ENCODE measurements at regions not wholly inside any gene's neighbourhood (a gene's known extent, or its start where the extent isn't known, plus 50 kb on each side); places are given as distances from the start of the nearest gene placed in this dataset.

DNA sequence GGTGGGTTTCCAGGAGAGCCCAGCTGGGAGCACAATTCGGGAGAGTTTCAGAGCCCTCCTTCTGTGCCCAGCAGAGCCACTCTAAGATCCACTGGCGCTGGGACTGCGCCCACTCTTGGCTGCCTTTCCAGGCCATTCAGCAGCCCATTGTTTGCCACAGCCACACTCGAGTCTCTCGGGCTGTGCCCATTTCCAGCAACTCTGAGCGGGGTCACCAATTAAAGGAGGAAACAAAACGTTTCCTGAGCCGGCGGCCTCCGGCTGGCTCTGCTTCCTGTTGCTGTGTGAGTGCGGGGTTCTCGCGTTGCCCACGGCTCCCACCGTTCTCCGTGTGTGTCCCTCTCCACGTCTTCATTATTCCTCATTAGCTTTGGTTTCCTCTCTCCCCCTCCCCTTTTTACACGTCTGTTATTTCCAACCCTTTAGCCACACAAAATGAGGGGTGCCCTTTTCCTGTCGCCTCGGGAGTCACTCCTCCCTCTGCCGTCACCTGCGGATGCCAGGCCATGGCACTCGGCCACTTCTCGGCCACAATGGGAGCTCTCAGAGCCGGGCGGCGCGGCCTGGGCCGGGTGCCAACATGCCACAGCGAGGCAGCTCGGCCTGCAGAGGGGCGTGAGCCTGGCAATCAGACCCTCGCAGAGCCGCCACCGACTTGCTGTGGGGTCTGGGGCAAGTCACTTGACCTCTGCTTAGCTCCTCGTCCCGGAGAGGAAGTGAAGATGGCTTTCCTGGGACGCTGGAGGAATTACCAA lies 94.3 kb upstream of the NKX2-2 start:
- POLR2A ChIA-PET: no interaction called here
- Histone ChIP-seq H3K27me3 (ENCODE audit: control insufficient read depth in 2 of 2, insufficient read depth in 2 of 2, low read length in 2 of 2) (no peaks in the 10 kb centered on the region), H3K4me1 (replicated peaks in 1 of 2; ENCODE audit: control insufficient read depth in 2 of 2, insufficient read depth in 2 of 2, low read length in 2 of 2) (no peaks in the 10 kb centered on the region), H3K36me3 (ENCODE audit: control insufficient read depth, insufficient read depth, low read length) (no peaks in the 10 kb centered on the region), H3K4me2 (ENCODE audit: insufficient read depth, low read length) (no peak overlapping the region), H3K9ac (ENCODE audit: insufficient read depth in 1 of 2, low read depth in 2 of 2, low read length in 2 of 2) (no peak overlapping the region), H3K79me2 (ENCODE audit: control insufficient read depth, insufficient read depth, low read length) (no peaks in the 10 kb centered on the region), H3K9me1 (ENCODE audit: control insufficient read depth, insufficient read depth, low read length) (no peaks in the 10 kb centered on the region), H4K20me1 (replicated peaks; ENCODE audit: control insufficient read depth, insufficient read depth, low read length) (no peaks in the 10 kb centered on the region), H3K27ac (ENCODE audit: extremely low read depth, low read depth, low read length) (no peak overlapping the region), H3K4me3 (no peak overlapping the region), H2AFZ (ENCODE audit: low read depth, low read length) (no peak overlapping the region), H3K9me3 (replicated peaks; ENCODE audit: control insufficient read depth, insufficient read depth, low read depth, low read length) (no peaks in the 10 kb centered on the region)
- TF ChIP-seq, protein P1, sequence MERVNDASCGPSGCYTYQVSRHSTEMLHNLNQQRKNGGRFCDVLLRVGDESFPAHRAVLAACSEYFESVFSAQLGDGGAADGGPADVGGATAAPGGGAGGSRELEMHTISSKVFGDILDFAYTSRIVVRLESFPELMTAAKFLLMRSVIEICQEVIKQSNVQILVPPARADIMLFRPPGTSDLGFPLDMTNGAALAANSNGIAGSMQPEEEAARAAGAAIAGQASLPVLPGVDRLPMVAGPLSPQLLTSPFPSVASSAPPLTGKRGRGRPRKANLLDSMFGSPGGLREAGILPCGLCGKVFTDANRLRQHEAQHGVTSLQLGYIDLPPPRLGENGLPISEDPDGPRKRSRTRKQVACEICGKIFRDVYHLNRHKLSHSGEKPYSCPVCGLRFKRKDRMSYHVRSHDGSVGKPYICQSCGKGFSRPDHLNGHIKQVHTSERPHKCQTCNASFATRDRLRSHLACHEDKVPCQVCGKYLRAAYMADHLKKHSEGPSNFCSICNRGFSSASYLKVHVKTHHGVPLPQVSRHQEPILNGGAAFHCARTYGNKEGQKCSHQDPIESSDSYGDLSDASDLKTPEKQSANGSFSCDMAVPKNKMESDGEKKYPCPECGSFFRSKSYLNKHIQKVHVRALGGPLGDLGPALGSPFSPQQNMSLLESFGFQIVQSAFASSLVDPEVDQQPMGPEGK (CRISPR knock-in tag; IDR thresholded peaks at IDR 0.05; ENCODE audit: borderline replicate concordance): no peak
- TF ChIP-seq ZNF146 (CRISPR knock-in tag; IDR thresholded peaks at IDR 0.05; ENCODE audit: unreplicated experiment) (no peak), SREBF1 (IDR thresholded peaks at IDR 0.05; ENCODE audit: borderline replicate concordance, low read depth, low read length) (no peak), ZNF282 (CRISPR knock-in tag; IDR thresholded peaks at IDR 0.05) (no peak), RNF2 (IDR thresholded peaks at IDR 0.05) (no peak), ZNF77 (CRISPR knock-in tag; IDR thresholded peaks at IDR 0.05) (no peak), HNRNPUL1 (IDR thresholded peaks at IDR 0.05; ENCODE audit: low read length) (no peak), ARID1B (IDR thresholded peaks at IDR 0.05) (no peak), BRF1 (IDR thresholded peaks at IDR 0.05; ENCODE audit: borderline replicate concordance, extremely low read depth, insufficient read length) (no peak), KAT2B (IDR thresholded peaks at IDR 0.05; ENCODE audit: low read depth, low read length) (no peak), ZBED1 (IDR thresholded peaks at IDR 0.05) (no peak), MCM3 (IDR thresholded peaks at IDR 0.05) (no peak), SMARCB1 (IDR thresholded peaks at IDR 0.05; ENCODE audit: insufficient read length, low read depth) (no peak), SNRNP70 (optimal IDR thresholded peaks at IDR 0.05; ENCODE audit: low read depth, low read length) (no peak), MTF1 (CRISPR knock-in tag; IDR thresholded peaks at IDR 0.05; ENCODE audit: borderline replicate concordance) (no peak)
- TF ChIP-seq, protein P2, sequence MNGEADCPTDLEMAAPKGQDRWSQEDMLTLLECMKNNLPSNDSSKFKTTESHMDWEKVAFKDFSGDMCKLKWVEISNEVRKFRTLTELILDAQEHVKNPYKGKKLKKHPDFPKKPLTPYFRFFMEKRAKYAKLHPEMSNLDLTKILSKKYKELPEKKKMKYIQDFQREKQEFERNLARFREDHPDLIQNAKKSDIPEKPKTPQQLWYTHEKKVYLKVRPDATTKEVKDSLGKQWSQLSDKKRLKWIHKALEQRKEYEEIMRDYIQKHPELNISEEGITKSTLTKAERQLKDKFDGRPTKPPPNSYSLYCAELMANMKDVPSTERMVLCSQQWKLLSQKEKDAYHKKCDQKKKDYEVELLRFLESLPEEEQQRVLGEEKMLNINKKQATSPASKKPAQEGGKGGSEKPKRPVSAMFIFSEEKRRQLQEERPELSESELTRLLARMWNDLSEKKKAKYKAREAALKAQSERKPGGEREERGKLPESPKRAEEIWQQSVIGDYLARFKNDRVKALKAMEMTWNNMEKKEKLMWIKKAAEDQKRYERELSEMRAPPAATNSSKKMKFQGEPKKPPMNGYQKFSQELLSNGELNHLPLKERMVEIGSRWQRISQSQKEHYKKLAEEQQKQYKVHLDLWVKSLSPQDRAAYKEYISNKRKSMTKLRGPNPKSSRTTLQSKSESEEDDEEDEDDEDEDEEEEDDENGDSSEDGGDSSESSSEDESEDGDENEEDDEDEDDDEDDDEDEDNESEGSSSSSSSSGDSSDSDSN (IDR thresholded peaks at IDR 0.05; ENCODE audit: borderline replicate concordance in 1 of 2, low read depth in 2 of 2, low read length in 2 of 2): no peak
- TF ChIP-seq, protein P3, sequence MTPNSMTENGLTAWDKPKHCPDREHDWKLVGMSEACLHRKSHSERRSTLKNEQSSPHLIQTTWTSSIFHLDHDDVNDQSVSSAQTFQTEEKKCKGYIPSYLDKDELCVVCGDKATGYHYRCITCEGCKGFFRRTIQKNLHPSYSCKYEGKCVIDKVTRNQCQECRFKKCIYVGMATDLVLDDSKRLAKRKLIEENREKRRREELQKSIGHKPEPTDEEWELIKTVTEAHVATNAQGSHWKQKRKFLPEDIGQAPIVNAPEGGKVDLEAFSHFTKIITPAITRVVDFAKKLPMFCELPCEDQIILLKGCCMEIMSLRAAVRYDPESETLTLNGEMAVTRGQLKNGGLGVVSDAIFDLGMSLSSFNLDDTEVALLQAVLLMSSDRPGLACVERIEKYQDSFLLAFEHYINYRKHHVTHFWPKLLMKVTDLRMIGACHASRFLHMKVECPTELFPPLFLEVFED (CRISPR knock-in tag; conservative IDR thresholded peaks at IDR 0.05): no peak
- DNase-seq (ENCODE audit: extremely low read depth in 1 of 4, low spot score in 3 of 4) (no peak), ATAC-seq (no peak), FAIRE-seq (no peak)
- intact Hi-C loops (cut with micrococcal nuclease) (no loop called here), in situ Hi-C loops (cut with MboI) (no loop called here)
- WGBS (ENCODE audit: insufficient coverage, low coverage, missing lambda C conversion rate): 0% methylated on average over 18 of the region's 38 CpGs
- CTCF ChIA-PET (ENCODE audit: low intra/inter-chr PET ratio): no interaction called here
- no TSS peak for BruUV-seq (replicated peaks)

Data from K562 (cell line).